HepG2 (cell line): ENCODE measurements at regions not wholly inside any gene's neighbourhood (a gene's known extent, or its start where the extent isn't known, plus 50 kb on each side); places are given as distances from the start of the nearest gene placed in this dataset.

ENCODE experiments used
- ARNT2 ChIP-seq: sonication (generic); formaldehyde crosslinking; IDR thresholded peaks from 2 replicates; pipeline ENCODE4 v1.8.0; 2022; ENCODE audit warnings: mild to moderate bottlenecking, low read depth, missing genetic modification reagents, moderate library complexity
- CHD2 ChIP-seq: IDR thresholded peaks from 2 replicates; pipeline ENCODE4 v1.6.1; 2011; ENCODE audit warnings: low read depth, low read length, improper control_type of control experiment
- FOXK1 ChIP-seq: sonication (generic); formaldehyde crosslinking; IDR thresholded peaks from 2 replicates; pipeline ENCODE4 v1.4.0; 2020; ENCODE audit warnings: low read depth, missing genetic modification reagents, borderline replicate concordance
- KLF11 ChIP-seq: IDR thresholded peaks from 2 replicates; pipeline ENCODE4 v1.6.1; 2016; ENCODE audit warnings: missing compliant biosample characterization
- MTERF4 ChIP-seq: sonication (generic); formaldehyde crosslinking; IDR thresholded peaks from 2 replicates; pipeline ENCODE4 v1.8.0; 2023; ENCODE audit warnings: mild to moderate bottlenecking, missing genetic modification reagents
- SKIL ChIP-seq: sonication (generic); formaldehyde crosslinking; IDR thresholded peaks from 2 replicates; pipeline ENCODE4 v1.8.0; 2022; ENCODE audit warnings: missing genetic modification reagents, mild to moderate bottlenecking, moderate library complexity, borderline replicate concordance
- SNAPC4 ChIP-seq: sonication (generic); formaldehyde crosslinking; IDR thresholded peaks from 2 replicates; pipeline ENCODE4 v1.4.0; 2020; ENCODE audit warnings: mild to moderate bottlenecking, missing genetic modification reagents
- SOX5 ChIP-seq: IDR thresholded peaks from 2 replicates; pipeline ENCODE4 v1.6.1; 2016; ENCODE audit warnings: borderline replicate concordance
- ZNF205 ChIP-seq: IDR thresholded peaks from 2 replicates; pipeline ENCODE4 v1.6.1; 2018; ENCODE audit warnings: missing biosample characterization, missing genetic modification reagents
- ZNF318 ChIP-seq: sonication (generic); formaldehyde crosslinking; IDR thresholded peaks from 2 replicates; pipeline ENCODE4 v1.4.0; 2020; ENCODE audit warnings: mild to moderate bottlenecking, missing genetic modification reagents
- ZNF558 ChIP-seq: sonication (generic); formaldehyde crosslinking; IDR thresholded peaks from 2 replicates; pipeline ENCODE4 v1.9.0; 2022; ENCODE audit warnings: mild to moderate bottlenecking, missing genetic modification reagents, borderline replicate concordance
- ZNF777 ChIP-seq: sonication (generic); formaldehyde crosslinking; IDR thresholded peaks from 2 replicates; pipeline ENCODE4 v1.4.0; 2020; ENCODE audit warnings: missing genetic modification reagents

- TF ChIP-seq SNAPC4 (CRISPR knock-in tag) (peak; percentile 93), SKIL (CRISPR knock-in tag) (peak; percentile 87; the same call in 1 of the 2 replicates), CHD2 (peak; percentile 42; the same call in 1 of the 2 replicates), ZNF777 (CRISPR knock-in tag) (no peak; the same call in 1 of the 2 replicates), KLF11 (CRISPR knock-in tag) (peak; percentile 98), ARNT2 (CRISPR knock-in tag) (peak; percentile 99), SOX5 (CRISPR knock-in tag) (peak; percentile 96), ZNF318 (peak; percentile 96), FOXK1 (CRISPR knock-in tag) (peak; percentile 98), ZNF558 (no peak), ZNF205 (CRISPR knock-in tag) (peak; percentile 86; the same call in 1 of the 2 replicates), MTERF4 (CRISPR knock-in tag) (no peak)
Observed at GRCh38 chr20:50292591-50293283, 102.1 kb downstream of the CEBPB start (continued).
